Neural progenitor cell (in vitro differentiated cells): ENCODE measurements at regions not wholly inside any gene's neighbourhood (a gene's known extent, or its start where the extent isn't known, plus 50 kb on each side); places are given as distances from the start of the nearest gene placed in this dataset.

ENCODE experiments used
- DNase-seq: peaks from one replicate; pipeline ENCODE4 v3.0.0-alpha.2; 2016; ENCODE audit warnings: low spot score
- H2AFZ ChIP-seq: fragments of 200-600 bp; sonication (generic); replicated peaks from 2 replicates; pipeline ENCODE4 v1.6.1; 2016; ENCODE audit warnings: antibody characterized with exemption
- H3F3A ChIP-seq: fragments of 200-600 bp; sonication (generic); 2 replicates; pipeline ENCODE4 v1.6.1; 2016; ENCODE audit warnings: antibody characterized with exemption, low read depth
- H3K27ac ChIP-seq: fragments of 200-600 bp; sonication (generic); 2 replicates; pipeline ENCODE4 v1.5.1; 2016; ENCODE audit warnings: mild to moderate bottlenecking
- H3K27me3 ChIP-seq: fragments of 200-600 bp; sonication (generic); 2 replicates; pipeline ENCODE4 v1.6.1; 2016; ENCODE audit warnings: mild to moderate bottlenecking, moderate library complexity
- H3K36me3 ChIP-seq: fragments of 200-600 bp; sonication (generic); 2 replicates; pipeline ENCODE4 v1.5.1; 2016
- H3K4me1 ChIP-seq: fragments of 200-600 bp; sonication (generic); 2 replicates; pipeline ENCODE4 v1.6.1; 2016; ENCODE audit warnings: mixed run types
- H3K4me2 ChIP-seq: fragments of 200-600 bp; sonication (generic); 2 replicates; pipeline ENCODE4 v1.6.1; 2016
- H3K4me3 ChIP-seq: fragments of 200-600 bp; sonication (generic); 2 replicates; pipeline ENCODE4 v1.5.1; 2016
- H3K79me2 ChIP-seq: fragments of 200-600 bp; sonication (generic); 2 replicates; pipeline ENCODE4 v1.6.1; 2016; ENCODE audit warnings: low read depth
- H3K9ac ChIP-seq: fragments of 200-600 bp; sonication (generic); 2 replicates; pipeline ENCODE4 v1.6.1; 2016
- H3K9me3 ChIP-seq: fragments of 200-600 bp; sonication (generic); 2 replicates; pipeline ENCODE4 v1.5.1; 2016; ENCODE audit warnings: low read depth
- H4K20me1 ChIP-seq: fragments of 200-600 bp; sonication (generic); 2 replicates; pipeline ENCODE4 v1.6.1; 2016; ENCODE audit warnings: low read depth
- H3K27ac Mint-ChIP-seq: 3 replicates; pipeline ENCODE4 v1.8.0; 2021; ENCODE audit warnings: mixed read lengths
- H3K27me3 Mint-ChIP-seq: 2 replicates; pipeline ENCODE4 v1.8.0; 2022; ENCODE audit warnings: low read depth, mild to moderate bottlenecking, inconsistent platforms, moderate library complexity, mixed read lengths; ENCODE audit not compliant: insufficient read depth
- H3K36me3 Mint-ChIP-seq: 3 replicates; pipeline ENCODE4 v1.8.0; 2021; ENCODE audit warnings: mixed read lengths
- H3K4me1 Mint-ChIP-seq: 3 replicates; pipeline ENCODE4 v1.8.0; 2021; ENCODE audit warnings: mixed read lengths
- H3K4me3 Mint-ChIP-seq: 3 replicates; pipeline ENCODE4 v1.8.0; 2021; ENCODE audit warnings: mild to moderate bottlenecking, moderate library complexity, mixed read lengths
- H3K9me3 Mint-ChIP-seq: 3 replicates; pipeline ENCODE4 v1.8.0; 2020; ENCODE audit warnings: mixed read lengths
- EZH2 ChIP-seq: fragments of 200-600 bp; sonication (generic); IDR thresholded peaks from 2 replicates; pipeline ENCODE4 v1.6.1; 2017; ENCODE audit warnings: antibody characterized with exemption, mild to moderate bottlenecking, moderate library complexity
- EZH2phosphoT487 ChIP-seq: fragments of 200-600 bp; sonication (generic); IDR thresholded peaks from 2 replicates; pipeline ENCODE4 v1.6.1; 2017; ENCODE audit warnings: antibody characterized with exemption
- TF ChIP-seq, protein P1 (sequence below): fragments of 200-600 bp; sonication (generic); IDR thresholded peaks from 2 replicates; pipeline ENCODE4 v1.5.1; 2017; ENCODE audit warnings: antibody characterized with exemption, mild to moderate bottlenecking

DNA sequence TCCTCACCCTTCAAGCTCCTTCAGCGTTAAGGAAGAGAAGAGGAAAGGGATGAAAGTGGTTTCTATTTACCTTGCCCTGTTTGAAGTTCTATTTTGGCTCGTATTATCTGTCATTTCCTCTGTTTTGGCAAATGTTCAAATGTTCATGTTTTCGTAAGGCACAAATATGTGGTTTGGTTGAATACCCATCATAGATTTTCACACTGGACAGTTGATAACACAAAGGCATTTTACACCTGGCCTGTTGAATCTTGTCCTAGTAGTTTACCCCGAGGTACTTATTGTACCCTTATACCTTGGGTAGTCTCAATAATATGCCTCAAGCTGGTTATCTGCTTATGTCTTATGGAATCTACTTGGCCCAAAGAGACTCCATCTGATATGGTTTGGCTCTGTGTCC, 706.9 kb downstream of the METTL15 start:
- Mint-ChIP-seq H3K36me3 (no peaks in the 10 kb centered on the region), H3K9me3 (no peaks in the 10 kb centered on the region), H3K4me3 (no peak overlapping the region), H3K4me1 (no peaks in the 10 kb centered on the region), H3K27me3 (no peaks in the 10 kb centered on the region), H3K27ac (no peak overlapping the region)
- Histone ChIP-seq H4K20me1 (no peaks in the 10 kb centered on the region), H3K4me3 (no peak overlapping the region), H3K27me3 (no peaks in the 10 kb centered on the region), H3K4me1 (no peaks in the 10 kb centered on the region), H3K27ac (no peak overlapping the region), H3K9ac (no peak overlapping the region), H3K9me3 (no peaks in the 10 kb centered on the region), H3K36me3 (no peaks in the 10 kb centered on the region), H3K79me2 (no peaks in the 10 kb centered on the region), H2AFZ (no peak overlapping the region), H3F3A (no peaks in the 10 kb centered on the region), H3K4me2 (no peak overlapping the region)
- DNase-seq, result no peak
- TF ChIP-seq EZH2phosphoT487, result no peak
- TF ChIP-seq, protein P1, sequence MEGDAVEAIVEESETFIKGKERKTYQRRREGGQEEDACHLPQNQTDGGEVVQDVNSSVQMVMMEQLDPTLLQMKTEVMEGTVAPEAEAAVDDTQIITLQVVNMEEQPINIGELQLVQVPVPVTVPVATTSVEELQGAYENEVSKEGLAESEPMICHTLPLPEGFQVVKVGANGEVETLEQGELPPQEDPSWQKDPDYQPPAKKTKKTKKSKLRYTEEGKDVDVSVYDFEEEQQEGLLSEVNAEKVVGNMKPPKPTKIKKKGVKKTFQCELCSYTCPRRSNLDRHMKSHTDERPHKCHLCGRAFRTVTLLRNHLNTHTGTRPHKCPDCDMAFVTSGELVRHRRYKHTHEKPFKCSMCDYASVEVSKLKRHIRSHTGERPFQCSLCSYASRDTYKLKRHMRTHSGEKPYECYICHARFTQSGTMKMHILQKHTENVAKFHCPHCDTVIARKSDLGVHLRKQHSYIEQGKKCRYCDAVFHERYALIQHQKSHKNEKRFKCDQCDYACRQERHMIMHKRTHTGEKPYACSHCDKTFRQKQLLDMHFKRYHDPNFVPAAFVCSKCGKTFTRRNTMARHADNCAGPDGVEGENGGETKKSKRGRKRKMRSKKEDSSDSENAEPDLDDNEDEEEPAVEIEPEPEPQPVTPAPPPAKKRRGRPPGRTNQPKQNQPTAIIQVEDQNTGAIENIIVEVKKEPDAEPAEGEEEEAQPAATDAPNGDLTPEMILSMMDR, result no peak
- TF ChIP-seq EZH2, result no peak

DNA sequence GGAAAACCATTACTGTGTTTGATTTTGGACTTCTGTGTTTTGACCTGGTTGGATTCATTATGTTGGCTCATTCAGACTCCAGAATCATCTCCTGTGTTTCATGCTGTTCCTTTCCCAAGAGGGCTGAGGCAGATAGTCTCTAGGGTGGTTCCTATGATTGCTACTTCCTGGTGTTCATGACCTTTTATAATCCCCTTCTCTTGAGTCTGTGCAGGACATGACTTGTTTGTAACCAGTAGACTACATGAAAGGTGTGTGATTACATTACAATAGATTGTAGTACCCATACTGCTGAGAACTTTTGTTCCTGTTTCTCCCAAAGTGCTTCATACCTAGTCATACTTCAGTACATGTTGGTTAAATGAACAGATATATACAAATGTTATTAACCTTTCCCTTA, 700.6 kb downstream of the METTL15 start:
- H3K79me2 ChIP-seq, result no peaks in the 10 kb centered on the region
- no peaks in the 10 kb centered on the region for H3K36me3 ChIP-seq
- H3K27ac Mint-ChIP-seq, result no peak overlapping the region
- TF ChIP-seq, protein P1, result no peak
- TF ChIP-seq EZH2, result no peak
- TF ChIP-seq EZH2phosphoT487, result no peak
- no peaks in the 10 kb centered on the region for H3K27me3 Mint-ChIP-seq
- no peaks in the 10 kb centered on the region for H3K27me3 ChIP-seq
- H3K4me2 ChIP-seq, result no peak overlapping the region
- no peaks in the 10 kb centered on the region for H3K9me3 Mint-ChIP-seq
- no peak overlapping the region for H2AFZ ChIP-seq
- no peaks in the 10 kb centered on the region for H3K4me1 ChIP-seq
- H3K9ac ChIP-seq, result no peak overlapping the region
- no peaks in the 10 kb centered on the region for H3F3A ChIP-seq
- H3K9me3 ChIP-seq, result no peaks in the 10 kb centered on the region
- DNase-seq, result no peak
- H4K20me1 ChIP-seq, result no peaks in the 10 kb centered on the region
- H3K4me1 Mint-ChIP-seq, result no peaks in the 10 kb centered on the region
- H3K4me3 ChIP-seq, result no peak overlapping the region
- no peak overlapping the region for H3K4me3 Mint-ChIP-seq
- H3K27ac ChIP-seq, result no peak overlapping the region
- H3K36me3 Mint-ChIP-seq, result no peaks in the 10 kb centered on the region

DNA sequence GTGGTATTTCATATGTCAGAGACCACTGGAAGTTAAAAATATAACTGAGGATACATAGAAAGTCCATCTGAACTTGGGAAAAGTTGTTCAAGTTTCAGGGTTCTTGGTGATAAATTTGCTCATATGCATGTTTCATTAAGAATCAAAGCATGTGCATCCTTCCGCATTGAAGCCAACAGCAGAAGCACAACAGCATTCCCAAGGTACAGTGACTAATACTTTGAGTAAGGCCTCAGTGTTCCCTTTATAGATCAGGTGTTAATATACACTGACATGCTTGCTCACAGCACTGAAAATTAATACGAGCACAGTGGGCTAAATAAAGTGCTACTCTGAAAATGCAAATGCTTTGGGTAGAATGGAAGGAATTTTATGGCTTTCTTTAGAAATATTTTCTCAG, 691.1 kb downstream of the METTL15 start:
- Mint-ChIP-seq H3K36me3 (no peaks in the 10 kb centered on the region), H3K4me1 (no peaks in the 10 kb centered on the region), H3K27ac (no peak overlapping the region), H3K9me3 (no peaks in the 10 kb centered on the region), H3K4me3 (no peak overlapping the region), H3K27me3 (no peaks in the 10 kb centered on the region)
- no peaks in the 10 kb centered on the region for H4K20me1 ChIP-seq
- no peak overlapping the region for H3K4me2 ChIP-seq
- no peak for TF ChIP-seq EZH2phosphoT487
- TF ChIP-seq, protein P1, result no peak
- TF ChIP-seq EZH2, result no peak
- H3K27ac ChIP-seq, result no peak overlapping the region
- H3F3A ChIP-seq, result no peaks in the 10 kb centered on the region
- no peaks in the 10 kb centered on the region for H3K9me3 ChIP-seq
- no peak overlapping the region for H2AFZ ChIP-seq
- no peaks in the 10 kb centered on the region for H3K27me3 ChIP-seq
- no peaks in the 10 kb centered on the region for H3K36me3 ChIP-seq
- H3K4me1 ChIP-seq, result peaks cover under 1% of the 10 kb centered on the region
- no peak for DNase-seq
- no peak overlapping the region for H3K9ac ChIP-seq
- no peaks in the 10 kb centered on the region for H3K79me2 ChIP-seq
- no peak overlapping the region for H3K4me3 ChIP-seq

DNA sequence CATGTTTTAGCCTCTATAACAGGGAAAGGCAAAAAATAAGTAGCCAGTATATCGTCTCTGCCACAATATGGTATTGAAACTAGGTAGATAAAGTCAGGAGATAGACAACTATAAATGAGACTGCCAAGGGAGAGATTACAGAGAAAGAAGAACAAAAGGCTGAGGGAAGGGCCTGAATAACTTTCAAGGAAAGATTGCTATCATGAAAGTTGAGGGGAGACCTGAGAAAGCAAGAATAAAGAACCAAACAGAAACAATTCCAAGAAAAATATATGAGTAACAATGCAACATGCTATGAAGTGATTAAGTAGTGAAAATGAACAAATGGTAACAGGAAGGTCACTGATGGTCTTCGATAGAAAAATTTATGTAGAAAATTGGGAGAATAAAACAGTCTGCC, 690.1 kb downstream of the METTL15 start:
- DNase-seq, result no peak
- Mint-ChIP-seq H3K9me3 (no peaks in the 10 kb centered on the region), H3K4me3 (no peak overlapping the region), H3K27me3 (no peaks in the 10 kb centered on the region), H3K4me1 (no peaks in the 10 kb centered on the region), H3K36me3 (no peaks in the 10 kb centered on the region), H3K27ac (no peak overlapping the region)
- Histone ChIP-seq H3K4me2 (no peak overlapping the region), H3K4me3 (no peak overlapping the region), H3K79me2 (no peaks in the 10 kb centered on the region), H3K36me3 (no peaks in the 10 kb centered on the region), H3K27ac (no peak overlapping the region), H4K20me1 (no peaks in the 10 kb centered on the region), H3K27me3 (no peaks in the 10 kb centered on the region), H3K9me3 (no peaks in the 10 kb centered on the region), H3F3A (no peaks in the 10 kb centered on the region), H3K9ac (no peak overlapping the region), H3K4me1 (peaks cover 10% of the 10 kb centered on the region), H2AFZ (no peak overlapping the region)
- TF ChIP-seq EZH2phosphoT487 (no peak), EZH2 (no peak)
- TF ChIP-seq, protein P1, result no peak
